IMR-90 (cell line): ENCODE measurements at regions not wholly inside any gene's neighbourhood (a gene's known extent, or its start where the extent isn't known, plus 50 kb on each side); places are given as distances from the start of the nearest gene placed in this dataset.

Source experiments
- BHLHE40 ChIP-seq: fragments of 150-350 bp; IDR thresholded peaks from 2 replicates; pipeline ENCODE4 v1.6.1; 2016; ENCODE audit warnings: mild to moderate bottlenecking, low read depth, low read length
- CEBPB ChIP-seq: IDR thresholded peaks from 2 replicates; pipeline ENCODE4 v1.6.1; 2012; ENCODE audit warnings: low read depth, low read length, improper control_type of control experiment
- FOS ChIP-seq: fragments of 150-350 bp; IDR thresholded peaks from 2 replicates; pipeline ENCODE4 v1.6.1; 2016; ENCODE audit warnings: low read depth, low read length
- MXI1 ChIP-seq: IDR thresholded peaks from 2 replicates; pipeline ENCODE4 v1.6.1; 2012; ENCODE audit warnings: low read depth, mild to moderate bottlenecking, low read length, moderate library complexity, borderline replicate concordance
- NFE2L2 ChIP-seq: fragments of 150-350 bp; IDR thresholded peaks from 2 replicates; pipeline ENCODE4 v1.6.1; 2016; ENCODE audit warnings: low read depth, mild to moderate bottlenecking, low read length
- POLR2A ChIP-seq: IDR thresholded peaks from 2 replicates; pipeline ENCODE4 v1.6.1; 2012; ENCODE audit warnings: mild to moderate bottlenecking, low read depth, low read length
- RCOR1 ChIP-seq: IDR thresholded peaks from 2 replicates; pipeline ENCODE4 v1.6.1; 2012; ENCODE audit warnings: mild to moderate bottlenecking, low read length, improper control_type of control experiment; ENCODE audit not compliant: insufficient replicate concordance
- RFX5 ChIP-seq: IDR thresholded peaks from 2 replicates; pipeline ENCODE4 v1.8.0; 2012; ENCODE audit warnings: low read depth, mild to moderate bottlenecking, low read length, moderate library complexity
- SMC3 ChIP-seq: fragments of 150-350 bp; IDR thresholded peaks from 2 replicates; pipeline ENCODE4 v1.6.1; 2016; ENCODE audit warnings: low read depth, mild to moderate bottlenecking, antibody characterized with exemption, low read length, moderate library complexity
- TF ChIP-seq, protein P1 (sequence below): conservative IDR thresholded peaks from 2 replicates; pipeline ENCODE4 v1.5.1; 2012; ENCODE audit warnings: mild to moderate bottlenecking, low read depth, low read length, improper control_type of control experiment
- TF ChIP-seq, protein P2 (sequence below): fragments of 150-350 bp; IDR thresholded peaks from 2 replicates; pipeline ENCODE4 v1.6.1; 2017; ENCODE audit warnings: mild to moderate bottlenecking, antibody characterized with exemption, low read length, low read depth

DNA sequence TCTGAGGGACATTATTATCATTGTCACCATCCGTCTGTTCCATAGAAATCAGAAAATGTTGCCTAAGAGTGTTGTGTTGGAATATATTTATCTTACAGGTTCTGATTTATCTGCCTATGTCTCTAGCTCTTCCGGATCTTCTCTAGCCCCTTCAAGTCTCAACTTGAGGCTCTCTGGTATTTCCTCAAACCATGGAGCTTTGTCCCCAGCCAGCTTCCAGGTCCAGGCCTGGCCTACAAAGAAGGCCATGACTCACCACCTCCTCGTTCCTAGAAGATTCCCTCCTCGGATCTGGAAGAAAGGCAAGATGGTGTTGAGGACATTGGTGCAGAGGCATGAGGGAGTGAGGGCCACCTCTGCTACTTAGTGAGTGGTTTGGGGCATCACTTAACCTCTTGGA is 122.1 kb upstream of the TRIB2 start:
- TF ChIP-seq, protein P1, sequence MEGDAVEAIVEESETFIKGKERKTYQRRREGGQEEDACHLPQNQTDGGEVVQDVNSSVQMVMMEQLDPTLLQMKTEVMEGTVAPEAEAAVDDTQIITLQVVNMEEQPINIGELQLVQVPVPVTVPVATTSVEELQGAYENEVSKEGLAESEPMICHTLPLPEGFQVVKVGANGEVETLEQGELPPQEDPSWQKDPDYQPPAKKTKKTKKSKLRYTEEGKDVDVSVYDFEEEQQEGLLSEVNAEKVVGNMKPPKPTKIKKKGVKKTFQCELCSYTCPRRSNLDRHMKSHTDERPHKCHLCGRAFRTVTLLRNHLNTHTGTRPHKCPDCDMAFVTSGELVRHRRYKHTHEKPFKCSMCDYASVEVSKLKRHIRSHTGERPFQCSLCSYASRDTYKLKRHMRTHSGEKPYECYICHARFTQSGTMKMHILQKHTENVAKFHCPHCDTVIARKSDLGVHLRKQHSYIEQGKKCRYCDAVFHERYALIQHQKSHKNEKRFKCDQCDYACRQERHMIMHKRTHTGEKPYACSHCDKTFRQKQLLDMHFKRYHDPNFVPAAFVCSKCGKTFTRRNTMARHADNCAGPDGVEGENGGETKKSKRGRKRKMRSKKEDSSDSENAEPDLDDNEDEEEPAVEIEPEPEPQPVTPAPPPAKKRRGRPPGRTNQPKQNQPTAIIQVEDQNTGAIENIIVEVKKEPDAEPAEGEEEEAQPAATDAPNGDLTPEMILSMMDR, result no peak
- TF ChIP-seq BHLHE40, result no peak
- TF ChIP-seq FOS, result no peak
- no peak for TF ChIP-seq POLR2A
- TF ChIP-seq, protein P2, sequence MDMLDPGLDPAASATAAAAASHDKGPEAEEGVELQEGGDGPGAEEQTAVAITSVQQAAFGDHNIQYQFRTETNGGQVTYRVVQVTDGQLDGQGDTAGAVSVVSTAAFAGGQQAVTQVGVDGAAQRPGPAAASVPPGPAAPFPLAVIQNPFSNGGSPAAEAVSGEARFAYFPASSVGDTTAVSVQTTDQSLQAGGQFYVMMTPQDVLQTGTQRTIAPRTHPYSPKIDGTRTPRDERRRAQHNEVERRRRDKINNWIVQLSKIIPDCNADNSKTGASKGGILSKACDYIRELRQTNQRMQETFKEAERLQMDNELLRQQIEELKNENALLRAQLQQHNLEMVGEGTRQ, result no peak
- no peak for TF ChIP-seq SMC3
- TF ChIP-seq NFE2L2, result no peak
- no peak for TF ChIP-seq RFX5
- TF ChIP-seq RCOR1, result no peak
- no peak for TF ChIP-seq CEBPB
- TF ChIP-seq MXI1, result no peak
